Ovary (tissue), 3 donors: ENCODE measurements at regions not wholly inside any gene's neighbourhood (a gene's known extent, or its start where the extent isn't known, plus 50 kb on each side); places are given as distances from the start of the nearest gene placed in this dataset.

Experiments
- EP300 ChIP-seq: sonication (generic); formaldehyde crosslinking; IDR thresholded peaks from one replicate; pipeline ENCODE4 v1.6.1; 2017; ENCODE audit warnings: antibody characterized with exemption
- POLR2A ChIP-seq: fragments of 450-650 bp; IDR thresholded peaks from one replicate; pipeline ENCODE4 v1.6.1; 2017; ENCODE audit warnings: antibody characterized with exemption, mild to moderate bottlenecking, moderate library complexity
- TF ChIP-seq, protein P1 (sequence below), 3 donors: fragments of 450-650 bp in 2 of 3; fragments of 200-600 bp in 1 of 3; IDR thresholded peaks; one replicate each; pipeline versions ENCODE4 v1.5.1 to v1.8.0; 2016 to 2022; ENCODE audit warnings: antibody characterized with exemption in 3 of 3, mild to moderate bottlenecking in 1 of 3
- donor health status: DM: no; HTN: no; CAD: no.

DNA sequence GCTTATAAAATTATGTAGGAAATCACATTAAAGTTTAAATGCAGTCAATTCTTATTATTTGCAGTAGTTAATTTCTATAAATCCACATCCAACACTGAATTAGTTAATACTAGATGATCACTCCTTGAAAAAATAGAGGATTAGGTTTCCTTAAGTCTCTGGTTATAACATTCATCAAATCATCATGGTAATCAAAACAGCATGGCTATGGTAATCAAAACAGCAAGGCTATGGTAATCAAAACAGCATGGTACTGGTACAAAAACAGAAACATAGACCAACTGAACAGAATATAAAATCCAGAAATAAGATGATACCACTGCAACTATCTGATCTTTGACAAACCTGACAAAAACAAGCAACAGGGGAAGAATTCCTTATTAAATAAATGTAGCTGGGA lies 814.6 kb upstream of the CCDC179 start:
- TF ChIP-seq, protein P1, sequence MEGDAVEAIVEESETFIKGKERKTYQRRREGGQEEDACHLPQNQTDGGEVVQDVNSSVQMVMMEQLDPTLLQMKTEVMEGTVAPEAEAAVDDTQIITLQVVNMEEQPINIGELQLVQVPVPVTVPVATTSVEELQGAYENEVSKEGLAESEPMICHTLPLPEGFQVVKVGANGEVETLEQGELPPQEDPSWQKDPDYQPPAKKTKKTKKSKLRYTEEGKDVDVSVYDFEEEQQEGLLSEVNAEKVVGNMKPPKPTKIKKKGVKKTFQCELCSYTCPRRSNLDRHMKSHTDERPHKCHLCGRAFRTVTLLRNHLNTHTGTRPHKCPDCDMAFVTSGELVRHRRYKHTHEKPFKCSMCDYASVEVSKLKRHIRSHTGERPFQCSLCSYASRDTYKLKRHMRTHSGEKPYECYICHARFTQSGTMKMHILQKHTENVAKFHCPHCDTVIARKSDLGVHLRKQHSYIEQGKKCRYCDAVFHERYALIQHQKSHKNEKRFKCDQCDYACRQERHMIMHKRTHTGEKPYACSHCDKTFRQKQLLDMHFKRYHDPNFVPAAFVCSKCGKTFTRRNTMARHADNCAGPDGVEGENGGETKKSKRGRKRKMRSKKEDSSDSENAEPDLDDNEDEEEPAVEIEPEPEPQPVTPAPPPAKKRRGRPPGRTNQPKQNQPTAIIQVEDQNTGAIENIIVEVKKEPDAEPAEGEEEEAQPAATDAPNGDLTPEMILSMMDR (IDR thresholded peaks at IDR 0.05) = no peak
- no peak for TF ChIP-seq POLR2A
- no peak for TF ChIP-seq EP300
